Mesothelial cell of epicardium (in vitro differentiated cells): ENCODE measurements at regions not wholly inside any gene's neighbourhood (a gene's known extent, or its start where the extent isn't known, plus 50 kb on each side); places are given as distances from the start of the nearest gene placed in this dataset.

Experiments used
- DNase-seq, 2 experiments: peaks; one replicate each; pipeline ENCODE4 v3.0.0; 2021; ENCODE audit warnings: low spot score in 2 of 2; ENCODE audit not compliant: unreplicated experiment in 2 of 2
- H3K27ac Mint-ChIP-seq: 2 replicates; pipeline ENCODE4 v1.8.0; 2021; ENCODE audit warnings: mixed read lengths
- H3K27me3 Mint-ChIP-seq: 2 replicates; pipeline ENCODE4 v1.8.0; 2021; ENCODE audit warnings: low read depth, mixed read lengths
- H3K36me3 Mint-ChIP-seq: 2 replicates; pipeline ENCODE4 v1.8.0; 2021; ENCODE audit warnings: mixed read lengths
- H3K4me1 Mint-ChIP-seq: 2 replicates; pipeline ENCODE4 v1.8.0; 2021; ENCODE audit warnings: mixed read lengths
- H3K4me3 Mint-ChIP-seq: 2 replicates; pipeline ENCODE4 v1.8.0; 2021; ENCODE audit warnings: mild to moderate bottlenecking, moderate library complexity, mixed read lengths
- H3K9me3 Mint-ChIP-seq: 2 replicates; pipeline ENCODE4 v1.8.0; 2021; ENCODE audit warnings: mixed read lengths
- CTCF ChIP-seq: fragments of 200-600 bp; sonication (generic); IDR thresholded peaks from one replicate; pipeline ENCODE4 v1.5.0; 2021; ENCODE audit warnings: antibody characterized with exemption; ENCODE audit not compliant: unreplicated experiment

GRCh38 chr2:106970471-106971261, 84.7 kb upstream of the ST6GAL2 start:
- Mint-ChIP-seq H3K36me3 (no peaks in the 10 kb centered on the region), H3K27ac (no peak overlapping the region), H3K27me3 (peaks cover 2% of the 10 kb centered on the region), H3K4me3 (no peak overlapping the region), H3K9me3 (no peaks in the 10 kb centered on the region), H3K4me1 (no peaks in the 10 kb centered on the region)
- DNase-seq: no peak
- no peak for TF ChIP-seq CTCF

- no peak overlapping the region for H3K27ac Mint-ChIP-seq
- DNase-seq: no peak
- peaks cover 11% of the 10 kb centered on the region for H3K4me1 Mint-ChIP-seq
- no peaks in the 10 kb centered on the region for H3K36me3 Mint-ChIP-seq
- TF ChIP-seq CTCF: no peak
- no peaks in the 10 kb centered on the region for H3K9me3 Mint-ChIP-seq
- no peak overlapping the region for H3K4me3 Mint-ChIP-seq
- peaks cover 2% of the 10 kb centered on the region for H3K27me3 Mint-ChIP-seq
Observed at GRCh38 chr2:106972782-106973181, 86.8 kb upstream of the ST6GAL2 start.

- peaks cover 13% of the 10 kb centered on the region for H3K4me1 Mint-ChIP-seq
- TF ChIP-seq CTCF: no peak
- peaks cover 2% of the 10 kb centered on the region for H3K27me3 Mint-ChIP-seq
- no peak for DNase-seq
- H3K27ac Mint-ChIP-seq: no peak overlapping the region
- H3K4me3 Mint-ChIP-seq: no peak overlapping the region
- H3K36me3 Mint-ChIP-seq: no peaks in the 10 kb centered on the region
- no peaks in the 10 kb centered on the region for H3K9me3 Mint-ChIP-seq
Observed at GRCh38 chr2:106974891-106975290, 88.9 kb upstream of the ST6GAL2 start.

- Mint-ChIP-seq H3K4me1 (peaks cover 13% of the 10 kb centered on the region), H3K36me3 (no peaks in the 10 kb centered on the region), H3K27ac (no peak overlapping the region)
Observed at GRCh38 chr2:106975641-106976040, 89.7 kb upstream of the ST6GAL2 start.

GRCh38 chr2:106976548-106976947, 90.6 kb upstream of the ST6GAL2 start:
- Mint-ChIP-seq H3K27me3 (peaks cover 2% of the 10 kb centered on the region), H3K36me3 (no peaks in the 10 kb centered on the region), H3K27ac (no peak overlapping the region), H3K4me3 (no peak overlapping the region), H3K4me1 (peaks cover 13% of the 10 kb centered on the region), H3K9me3 (no peaks in the 10 kb centered on the region)
- TF ChIP-seq CTCF: no peak
- no peak for DNase-seq

More at GRCh38 chr2:106975641-106976040, 89.7 kb upstream of the ST6GAL2 start:
- Mint-ChIP-seq H3K4me3 (no peak overlapping the region), H3K27me3 (peaks cover 2% of the 10 kb centered on the region), H3K9me3 (no peaks in the 10 kb centered on the region)
- no peak for DNase-seq
- no peak for TF ChIP-seq CTCF
